SW480 (cell line): ENCODE measurements at regions not wholly inside any gene's neighbourhood (a gene's known extent, or its start where the extent isn't known, plus 50 kb on each side); places are given as distances from the start of the nearest gene placed in this dataset.

Experiments used
- DNase-seq: peaks from one replicate; pipeline ENCODE4 v3.0.0-alpha.2; 2016; ENCODE audit warnings: low spot score

- DNase-seq: no peak
These were observed 135.8 kb upstream of the CDH12 start for GRCh38 chr5:22988937-22989336.

GRCh38 chr5:22986281-22986680 is 133.1 kb upstream of the CDH12 start:
- no peak for DNase-seq

GRCh38 chr5:22985446-22985845 is 132.3 kb upstream of the CDH12 start:
- no peak for DNase-seq

- DNase-seq: no peak
These were observed 117.9 kb upstream of the CDH12 start for GRCh38 chr5:22970956-22971618.

GRCh38 chr5:22970491-22970890 is 117.3 kb upstream of the CDH12 start:
- DNase-seq: no peak

GRCh38 chr5:22968386-22968785 is 115.2 kb upstream of the CDH12 start:
- no peak for DNase-seq

- no peak for DNase-seq
These were observed 112.8 kb upstream of the CDH12 start for GRCh38 chr5:22965960-22966359.

- DNase-seq: no peak
These were observed 111.5 kb upstream of the CDH12 start for GRCh38 chr5:22964632-22965031.

GRCh38 chr5:22958462-22959262 is 105.5 kb upstream of the CDH12 start:
- DNase-seq: no peak

- no peak for DNase-seq
These were observed 94.8 kb upstream of the CDH12 start for GRCh38 chr5:22947921-22948320.

GRCh38 chr5:22938362-22938761 is 85.2 kb upstream of the CDH12 start:
- DNase-seq: no peak

- DNase-seq: no peak
These were observed 75.8 kb upstream of the CDH12 start for GRCh38 chr5:22928821-22929482.

- DNase-seq: no peak
These were observed 73.4 kb upstream of the CDH12 start for GRCh38 chr5:22926574-22926973.

- no peak for DNase-seq
These were observed 65.4 kb upstream of the CDH12 start for GRCh38 chr5:22918511-22918910.

- DNase-seq: no peak
These were observed 63.2 kb upstream of the CDH12 start for GRCh38 chr5:22916393-22916792.

- no peak for DNase-seq
These were observed 57.9 kb upstream of the CDH12 start for GRCh38 chr5:22911019-22911418.

- DNase-seq: no peak
These were observed 57.4 kb upstream of the CDH12 start for GRCh38 chr5:22910523-22910922.

- no peak for DNase-seq
These were observed 55.4 kb upstream of the CDH12 start for GRCh38 chr5:22908586-22908985.

GRCh38 chr5:22908129-22908528 is 55.0 kb upstream of the CDH12 start:
- no peak for DNase-seq
